Ishikawa (cell line): ENCODE measurements at regions not wholly inside any gene's neighbourhood (a gene's known extent, or its start where the extent isn't known, plus 50 kb on each side); places are given as distances from the start of the nearest gene placed in this dataset.

ENCODE experiments used
- CEBPB ChIP-seq: IDR thresholded peaks from 2 replicates; pipeline ENCODE4 v1.6.1; 2012
- CREB1 ChIP-seq: IDR thresholded peaks from 2 replicates; pipeline ENCODE4 v1.6.1; 2012; ENCODE audit warnings: low read depth
- EGR1 ChIP-seq: IDR thresholded peaks from 2 replicates; pipeline ENCODE4 v1.6.1; 2012
- EP300 ChIP-seq: IDR thresholded peaks from 2 replicates; pipeline ENCODE4 v1.6.1; 2012; ENCODE audit warnings: borderline replicate concordance
- FOXM1 ChIP-seq: IDR thresholded peaks from 2 replicates; pipeline ENCODE4 v1.6.1; 2012; ENCODE audit warnings: low read depth, borderline replicate concordance
- NFIC ChIP-seq: IDR thresholded peaks from 2 replicates; pipeline ENCODE4 v1.6.1; 2012
- RAD21 ChIP-seq: IDR thresholded peaks from 2 replicates; pipeline ENCODE4 v1.6.1; 2012; ENCODE audit warnings: low read depth
- TAF1 ChIP-seq: IDR thresholded peaks from 2 replicates; pipeline ENCODE4 v1.6.1; 2012; ENCODE audit warnings: low read depth, mild to moderate bottlenecking
- TCF12 ChIP-seq: IDR thresholded peaks from 2 replicates; pipeline ENCODE4 v1.6.1; 2012; ENCODE audit warnings: low read depth
- TEAD4 ChIP-seq: IDR thresholded peaks from 2 replicates; pipeline ENCODE4 v1.6.1; 2012
- YY1 ChIP-seq: IDR thresholded peaks from 2 replicates; pipeline ENCODE4 v1.6.1; 2012; ENCODE audit warnings: low read depth
- ZBTB7A ChIP-seq: IDR thresholded peaks from 2 replicates; pipeline ENCODE4 v1.6.1; 2012; ENCODE audit warnings: low read depth
- TF ChIP-seq, protein P1 (sequence below): IDR thresholded peaks from 2 replicates; pipeline ENCODE4 v1.6.1; 2012; ENCODE audit warnings: low read depth, mild to moderate bottlenecking
- TF ChIP-seq, protein P2 (sequence below): IDR thresholded peaks from 2 replicates; pipeline ENCODE4 v1.6.1; 2012
- TF ChIP-seq, protein P3 (sequence below): IDR thresholded peaks from 2 replicates; pipeline ENCODE4 v1.6.1; 2012

DNA sequence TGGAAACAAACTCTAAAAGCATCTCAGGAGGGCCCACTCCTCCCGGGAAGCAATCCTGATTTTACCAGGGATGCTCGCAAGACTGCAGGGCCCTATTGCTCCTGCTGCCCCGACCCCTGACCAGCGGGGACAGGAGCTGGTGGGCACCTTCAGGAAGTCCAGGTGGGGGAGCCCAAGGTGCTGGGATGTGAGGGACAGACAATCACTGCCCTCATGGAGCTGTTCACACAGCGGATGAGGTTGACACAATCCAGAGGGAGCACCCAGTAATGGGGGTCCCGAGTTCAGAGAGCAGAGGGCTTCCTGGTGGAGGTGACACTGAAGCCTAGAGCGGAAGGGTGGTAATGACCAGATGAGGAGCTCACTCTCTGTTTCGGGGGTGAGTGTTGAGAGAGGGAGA is 126.2 kb downstream of the FOXL1 start:
- no peak for TF ChIP-seq TCF12
- TF ChIP-seq FOXM1: no peak
- TF ChIP-seq NFIC: no peak
- TF ChIP-seq, protein P1, sequence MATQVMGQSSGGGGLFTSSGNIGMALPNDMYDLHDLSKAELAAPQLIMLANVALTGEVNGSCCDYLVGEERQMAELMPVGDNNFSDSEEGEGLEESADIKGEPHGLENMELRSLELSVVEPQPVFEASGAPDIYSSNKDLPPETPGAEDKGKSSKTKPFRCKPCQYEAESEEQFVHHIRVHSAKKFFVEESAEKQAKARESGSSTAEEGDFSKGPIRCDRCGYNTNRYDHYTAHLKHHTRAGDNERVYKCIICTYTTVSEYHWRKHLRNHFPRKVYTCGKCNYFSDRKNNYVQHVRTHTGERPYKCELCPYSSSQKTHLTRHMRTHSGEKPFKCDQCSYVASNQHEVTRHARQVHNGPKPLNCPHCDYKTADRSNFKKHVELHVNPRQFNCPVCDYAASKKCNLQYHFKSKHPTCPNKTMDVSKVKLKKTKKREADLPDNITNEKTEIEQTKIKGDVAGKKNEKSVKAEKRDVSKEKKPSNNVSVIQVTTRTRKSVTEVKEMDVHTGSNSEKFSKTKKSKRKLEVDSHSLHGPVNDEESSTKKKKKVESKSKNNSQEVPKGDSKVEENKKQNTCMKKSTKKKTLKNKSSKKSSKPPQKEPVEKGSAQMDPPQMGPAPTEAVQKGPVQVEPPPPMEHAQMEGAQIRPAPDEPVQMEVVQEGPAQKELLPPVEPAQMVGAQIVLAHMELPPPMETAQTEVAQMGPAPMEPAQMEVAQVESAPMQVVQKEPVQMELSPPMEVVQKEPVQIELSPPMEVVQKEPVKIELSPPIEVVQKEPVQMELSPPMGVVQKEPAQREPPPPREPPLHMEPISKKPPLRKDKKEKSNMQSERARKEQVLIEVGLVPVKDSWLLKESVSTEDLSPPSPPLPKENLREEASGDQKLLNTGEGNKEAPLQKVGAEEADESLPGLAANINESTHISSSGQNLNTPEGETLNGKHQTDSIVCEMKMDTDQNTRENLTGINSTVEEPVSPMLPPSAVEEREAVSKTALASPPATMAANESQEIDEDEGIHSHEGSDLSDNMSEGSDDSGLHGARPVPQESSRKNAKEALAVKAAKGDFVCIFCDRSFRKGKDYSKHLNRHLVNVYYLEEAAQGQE: no peak
- no peak for TF ChIP-seq ZBTB7A
- no peak for TF ChIP-seq YY1
- no peak for TF ChIP-seq TEAD4
- TF ChIP-seq, protein P2, sequence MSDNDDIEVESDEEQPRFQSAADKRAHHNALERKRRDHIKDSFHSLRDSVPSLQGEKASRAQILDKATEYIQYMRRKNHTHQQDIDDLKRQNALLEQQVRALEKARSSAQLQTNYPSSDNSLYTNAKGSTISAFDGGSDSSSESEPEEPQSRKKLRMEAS: no peak
- no peak for TF ChIP-seq EGR1
- no peak for TF ChIP-seq CREB1
- TF ChIP-seq CEBPB: no peak
- TF ChIP-seq EP300: no peak
- TF ChIP-seq RAD21: no peak
- TF ChIP-seq, protein P3, sequence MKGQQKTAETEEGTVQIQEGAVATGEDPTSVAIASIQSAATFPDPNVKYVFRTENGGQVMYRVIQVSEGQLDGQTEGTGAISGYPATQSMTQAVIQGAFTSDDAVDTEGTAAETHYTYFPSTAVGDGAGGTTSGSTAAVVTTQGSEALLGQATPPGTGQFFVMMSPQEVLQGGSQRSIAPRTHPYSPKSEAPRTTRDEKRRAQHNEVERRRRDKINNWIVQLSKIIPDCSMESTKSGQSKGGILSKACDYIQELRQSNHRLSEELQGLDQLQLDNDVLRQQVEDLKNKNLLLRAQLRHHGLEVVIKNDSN: no peak
- no peak for TF ChIP-seq TAF1

DNA sequence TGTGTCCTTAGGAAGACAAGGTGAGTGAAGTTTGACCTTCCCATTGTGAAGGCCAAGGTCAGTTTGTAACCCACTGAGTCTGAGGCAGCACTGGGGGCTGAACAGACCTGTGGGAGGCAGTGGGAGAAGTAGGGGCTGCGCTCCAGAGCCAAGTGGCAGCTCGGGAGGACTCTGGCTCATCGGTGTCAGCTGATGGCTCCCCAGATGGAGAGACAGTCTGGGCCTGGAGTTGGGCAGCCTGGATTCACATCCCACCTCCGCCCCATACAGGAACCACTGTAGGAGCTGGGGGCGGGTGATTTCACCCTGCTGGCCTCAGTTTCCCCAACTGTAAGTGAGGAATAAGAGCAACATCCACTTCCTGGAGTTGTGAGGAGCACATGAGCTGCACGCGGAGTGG is 128.4 kb downstream of the FOXL1 start:
- TF ChIP-seq EGR1 (no peak), NFIC (no peak), CEBPB (no peak), RAD21 (no peak), CREB1 (no peak), YY1 (no peak), TCF12 (no peak), TAF1 (no peak), ZBTB7A (no peak), TEAD4 (no peak), FOXM1 (no peak), EP300 (no peak)
- TF ChIP-seq, protein P3: no peak
- TF ChIP-seq, protein P2: no peak
- TF ChIP-seq, protein P1: no peak

DNA sequence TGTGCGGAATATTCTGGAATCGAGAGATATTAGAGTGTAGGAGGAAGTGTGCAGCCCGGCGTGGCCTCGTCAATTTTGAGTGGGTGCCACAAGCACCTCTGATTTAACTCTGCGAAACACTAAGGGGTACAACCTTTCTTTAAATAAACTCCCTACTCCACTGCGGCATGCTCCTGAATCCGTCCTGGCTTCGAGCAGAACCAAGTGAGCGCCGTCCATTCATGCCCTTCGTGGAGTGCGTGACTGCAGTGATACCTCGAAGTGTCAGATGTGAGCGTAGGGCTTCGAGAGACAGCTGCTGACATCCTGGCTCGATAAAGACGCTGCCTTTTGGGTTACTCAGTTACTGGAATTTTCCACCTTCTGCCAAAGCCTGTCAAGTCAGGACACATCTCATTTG is 128.8 kb downstream of the FOXL1 start:
- no peak for TF ChIP-seq TEAD4
- no peak for TF ChIP-seq TAF1
- TF ChIP-seq, protein P1: no peak
- TF ChIP-seq FOXM1: no peak
- TF ChIP-seq RAD21: no peak
- no peak for TF ChIP-seq NFIC
- TF ChIP-seq CREB1: no peak
- TF ChIP-seq TCF12: no peak
- TF ChIP-seq CEBPB: no peak
- TF ChIP-seq EP300: no peak
- no peak for TF ChIP-seq ZBTB7A
- TF ChIP-seq, protein P2: no peak
- TF ChIP-seq EGR1: no peak
- TF ChIP-seq YY1: no peak
- TF ChIP-seq, protein P3: no peak

DNA sequence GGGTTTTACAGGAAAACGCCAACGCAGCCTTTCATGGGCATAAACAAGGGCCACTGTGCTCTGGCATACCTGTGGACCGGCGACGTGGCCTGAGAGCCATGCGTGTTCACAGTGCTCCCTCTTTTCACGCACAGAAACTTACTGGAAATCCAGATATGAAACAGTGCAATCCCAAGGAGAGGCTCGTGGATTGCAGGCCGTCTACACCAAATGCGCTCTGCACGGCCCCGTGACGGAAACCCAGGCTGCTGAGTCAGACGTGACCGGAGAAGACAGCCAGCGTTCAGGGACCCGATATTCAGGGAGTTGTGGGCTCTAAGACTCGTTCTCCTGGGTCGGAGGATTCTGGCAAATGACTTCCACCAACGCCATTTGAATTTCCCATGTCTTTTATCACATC is 129.2 kb downstream of the FOXL1 start:
- TF ChIP-seq TAF1 (no peak), RAD21 (no peak), YY1 (no peak), ZBTB7A (no peak), CREB1 (no peak), EGR1 (no peak), CEBPB (no peak), TEAD4 (no peak), TCF12 (no peak), FOXM1 (no peak), EP300 (no peak), NFIC (no peak)
- TF ChIP-seq, protein P1: no peak
- TF ChIP-seq, protein P3: no peak
- TF ChIP-seq, protein P2: no peak
